SK-N-SH (cell line): ENCODE measurements at regions not wholly inside any gene's neighbourhood (a gene's known extent, or its start where the extent isn't known, plus 50 kb on each side); places are given as distances from the start of the nearest gene placed in this dataset.

Source experiments
- CTCF ChIA-PET: fragments of 300-600, 350-600 bp; formaldehyde crosslinking; extraction: SDS; loops from one replicate; lab custom pipeline; 2021; lab: Yijun Ruan, JAX
- POLR2A ChIA-PET: fragments of 350-600 bp; sonication (Branson Sonifier 250); formaldehyde crosslinking; extraction: SDS; loops from one replicate; lab custom pipeline; 2020; ENCODE audit warnings: antibody characterized with exemption, inconsistent platforms; lab: Yijun Ruan, JAX
- DNase-seq: peaks from one replicate; pipeline ENCODE4 v3.0.0; 2012
- H2AFZ ChIP-seq: fragments of 200-600 bp; sonication (generic); 2 replicates; pipeline ENCODE4 v1.8.1; 2016; ENCODE audit warnings: antibody characterized with exemption, mild to moderate bottlenecking, low read depth
- H3F3A ChIP-seq: fragments of 200-600 bp; sonication (generic); replicated peaks from 2 replicates; pipeline ENCODE3; 2016; ENCODE audit warnings: antibody characterized with exemption, mild to moderate bottlenecking; ENCODE audit not compliant: insufficient read depth
- H3K27ac ChIP-seq, 2 experiments: fragments of 200-500 bp in 1 of 2; fragments of 200-600 bp in 1 of 2; sonication (Bioruptor generic) in 1 of 2; sonication (generic), shearing (Covaris generic) in 1 of 2; 2 replicates each; pipeline versions ENCODE4 v1.5.1 to v1.6.1; 2014 to 2016; ENCODE audit warnings: low read depth in 2 of 2, inconsistent platforms in 1 of 2, low read length in 1 of 2, mild to moderate bottlenecking in 1 of 2, mixed read lengths in 1 of 2
- H3K27me3 ChIP-seq: fragments of 200-600 bp; sonication (generic), shearing (Covaris generic); 2 replicates; pipeline ENCODE4 v1.6.1; 2016; ENCODE audit warnings: mixed run types; ENCODE audit not compliant: insufficient read depth
- H3K36me3 ChIP-seq, 2 experiments: fragments of 200-500 bp in 1 of 2; fragments of 200-600 bp in 1 of 2; sonication (Bioruptor generic) in 1 of 2; sonication (generic) in 1 of 2; replicated peaks in 1 of 2; 2 replicates each; pipeline versions ENCODE3 to v1.5.1; 2014 to 2016; ENCODE audit warnings: low read length in 1 of 2, mild to moderate bottlenecking in 1 of 2; ENCODE audit not compliant: insufficient read depth in 2 of 2, control insufficient read depth in 1 of 2
- H3K4me1 ChIP-seq, 2 experiments: fragments of 200-500 bp in 1 of 2; fragments of 200-600 bp in 1 of 2; sonication (Bioruptor generic) in 1 of 2; sonication (generic), shearing (Covaris generic) in 1 of 2; 2 replicates each; pipeline versions ENCODE4 v1.5.1 to v1.6.1; 2014 to 2016; ENCODE audit warnings: low read depth in 1 of 2, low read length in 1 of 2, mixed run types in 1 of 2; ENCODE audit not compliant: insufficient read depth in 2 of 2, control insufficient read depth in 1 of 2
- H3K4me2 ChIP-seq: fragments of 200-600 bp; sonication (generic), shearing (Covaris generic); 2 replicates; pipeline ENCODE4 v1.6.1; 2017; ENCODE audit warnings: mixed run types
- H3K4me3 ChIP-seq, 2 experiments: fragments of 200-500 bp in 1 of 2; fragments of 200-600 bp in 1 of 2; sonication (Bioruptor generic) in 1 of 2; sonication (generic), shearing (Covaris generic) in 1 of 2; 2 replicates each; pipeline versions ENCODE4 v1.5.1 to v1.8.1; 2014 to 2016; ENCODE audit warnings: low read depth in 2 of 2, inconsistent platforms in 1 of 2, low read length in 1 of 2, mild to moderate bottlenecking in 1 of 2, mixed read lengths in 1 of 2, moderate library complexity in 1 of 2
- H3K79me2 ChIP-seq: fragments of 200-600 bp; sonication (generic); 2 replicates; pipeline ENCODE4 v1.8.1; 2017; ENCODE audit warnings: mild to moderate bottlenecking; ENCODE audit not compliant: insufficient read depth
- H3K9ac ChIP-seq: fragments of 200-600 bp; sonication (generic); 2 replicates; pipeline ENCODE4 v1.6.1; 2017; ENCODE audit warnings: mixed run types
- H3K9me2 ChIP-seq: fragments of 200-600 bp; sonication (generic); 2 replicates; pipeline ENCODE4 v1.6.1; 2017; ENCODE audit warnings: mixed run types
- H3K9me3 ChIP-seq: fragments of 200-600 bp; sonication (generic); 2 replicates; pipeline ENCODE4 v1.6.1; 2017; ENCODE audit warnings: mixed run types, mild to moderate bottlenecking, moderate library complexity
- H4K20me1 ChIP-seq: fragments of 200-600 bp; sonication (generic); 2 replicates; pipeline ENCODE4 v1.6.1; 2017; ENCODE audit warnings: mild to moderate bottlenecking, mixed run types; ENCODE audit not compliant: insufficient read depth
- FOXM1 ChIP-seq: IDR thresholded peaks from 2 replicates; pipeline ENCODE4 v1.4.0; 2012; ENCODE audit warnings: low read depth, mild to moderate bottlenecking
- GABPA ChIP-seq: IDR thresholded peaks from 2 replicates; pipeline ENCODE4 v1.4.0; 2012; ENCODE audit warnings: low read depth, mild to moderate bottlenecking
- GATA2 ChIP-seq: sonication (generic); formaldehyde crosslinking; IDR thresholded peaks from 2 replicates; pipeline ENCODE4 v1.5.0; 2020; ENCODE audit warnings: mild to moderate bottlenecking, missing genetic modification reagents
- MEF2A ChIP-seq: IDR thresholded peaks from 2 replicates; pipeline ENCODE4 v1.4.0; 2012; ENCODE audit warnings: low read depth, borderline replicate concordance
- NFIC ChIP-seq: IDR thresholded peaks from 2 replicates; pipeline ENCODE4 v1.4.0; 2012; ENCODE audit warnings: borderline replicate concordance
- NRF1 ChIP-seq: IDR thresholded peaks from 2 replicates; pipeline ENCODE4 v1.6.1; 2012; ENCODE audit warnings: low read depth, mild to moderate bottlenecking, low read length
- RAD21 ChIP-seq: IDR thresholded peaks from 2 replicates; pipeline ENCODE4 v1.6.1; 2012; ENCODE audit warnings: mild to moderate bottlenecking, low read length
- RCOR1 ChIP-seq: fragments of 150-350 bp; IDR thresholded peaks from 2 replicates; pipeline ENCODE4 v1.6.1; 2017; ENCODE audit warnings: antibody characterized with exemption, low read length
- RFX5 ChIP-seq: IDR thresholded peaks from 2 replicates; pipeline ENCODE4 v1.6.1; 2012; ENCODE audit warnings: mild to moderate bottlenecking, improper control_type of control experiment, low read length
- RXRA ChIP-seq: IDR thresholded peaks from 2 replicates; pipeline ENCODE4 v1.4.0; 2012; ENCODE audit warnings: low read depth, mild to moderate bottlenecking, borderline replicate concordance
- SIN3A ChIP-seq: IDR thresholded peaks from 2 replicates; pipeline ENCODE4 v1.6.1; 2012; ENCODE audit warnings: low read depth, mild to moderate bottlenecking, low read length, moderate library complexity, borderline replicate concordance
- SMC3 ChIP-seq: IDR thresholded peaks from 2 replicates; pipeline ENCODE4 v1.6.1; 2012; ENCODE audit warnings: low read depth, low read length, improper control_type of control experiment
- YY1 ChIP-seq: IDR thresholded peaks from 2 replicates; pipeline ENCODE4 v1.4.0; 2012; ENCODE audit warnings: low read depth, mild to moderate bottlenecking
- WGBS: methylation state at CpG from one replicate; pipeline ENCODE4 v1.1.6; 2017; ENCODE audit warnings: low lambda C conversion rate; 5-methylcytosine and 5-hydroxymethylcytosine counted together
- TF ChIP-seq, protein P1 (sequence below): IDR thresholded peaks from 2 replicates; pipeline ENCODE4 v1.4.0; 2012; ENCODE audit warnings: low read depth, borderline replicate concordance
- TF ChIP-seq, protein P2 (sequence below): IDR thresholded peaks from 2 replicates; pipeline ENCODE4; 2012
- TF ChIP-seq, protein P3 (sequence below): fragments of 200-600 bp; sonication (generic); IDR thresholded peaks from 2 replicates; pipeline ENCODE4 v1.6.1; 2017; ENCODE audit warnings: antibody characterized with exemption, mild to moderate bottlenecking, moderate library complexity
- TF ChIP-seq, protein P4 (sequence below): IDR thresholded peaks from 2 replicates; pipeline ENCODE4 v1.4.0; 2012; ENCODE audit warnings: low read depth
- TF ChIP-seq, protein P5 (sequence below): IDR thresholded peaks from 2 replicates; pipeline ENCODE4 v1.4.0; 2012; ENCODE audit warnings: low read depth, borderline replicate concordance

DNA sequence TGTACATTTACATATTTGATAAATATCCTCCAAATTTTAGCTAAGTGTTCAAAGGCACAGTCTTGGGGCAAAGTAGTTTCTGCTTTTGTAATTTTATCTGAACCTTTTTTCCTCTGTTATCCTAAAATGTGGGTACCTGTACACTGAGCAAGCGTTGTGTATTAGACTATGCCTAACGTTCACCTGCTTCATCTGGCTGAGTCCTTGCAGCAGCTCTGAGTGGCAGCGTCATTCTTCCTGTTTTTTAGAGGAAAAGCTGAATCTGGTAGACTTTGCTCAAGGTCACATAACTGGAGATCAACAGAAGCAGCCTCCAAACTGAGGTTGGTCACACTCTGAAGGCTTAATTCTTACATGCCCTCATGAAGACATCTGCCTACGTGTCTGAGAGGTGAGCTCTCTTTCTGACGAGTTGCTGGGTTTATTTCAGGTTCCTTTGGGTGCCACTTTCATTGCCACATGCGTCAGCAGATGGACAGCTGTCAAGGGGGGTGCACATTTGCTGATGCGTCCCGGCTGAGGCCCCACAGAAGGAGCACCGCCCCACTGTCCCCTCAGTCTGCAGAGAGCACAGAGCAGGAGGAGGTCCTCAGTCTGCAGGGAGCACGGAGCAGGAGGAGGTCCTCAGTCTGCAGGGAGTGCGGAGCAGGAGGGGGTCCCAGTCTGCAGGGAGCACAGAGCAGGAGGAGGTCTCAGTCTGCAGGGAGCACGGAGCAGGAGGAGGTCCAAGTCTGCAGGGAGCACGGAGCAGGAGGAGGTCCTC, 406.5 kb upstream of the SHH start (continued):
- no peak for TF ChIP-seq RAD21
- TF ChIP-seq SMC3, result no peak

DNA sequence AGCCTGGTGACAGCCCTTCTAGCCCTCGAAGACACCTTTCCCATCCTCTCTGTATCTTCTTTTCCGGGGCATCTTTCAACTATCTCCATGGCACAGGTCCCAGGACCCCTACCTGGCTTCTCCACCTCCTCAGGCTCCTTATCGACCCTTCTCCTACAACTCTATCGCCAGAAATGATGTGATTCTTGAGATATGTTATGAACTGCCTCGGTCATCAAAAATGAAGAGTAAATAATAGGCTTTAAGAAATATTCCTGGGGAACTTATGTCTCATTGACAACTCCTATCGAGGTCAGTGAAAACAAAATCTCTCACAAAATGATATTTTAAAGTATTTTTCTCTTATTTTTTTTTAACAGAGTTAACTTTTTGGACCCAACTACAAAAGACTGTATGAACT, 405.5 kb upstream of the SHH start:
- Histone ChIP-seq H3K4me1 (no peaks in the 10 kb centered on the region), H3K27ac (no peak overlapping the region), H3K79me2 (no peaks in the 10 kb centered on the region), H2AFZ (no peak overlapping the region), H3K9me3 (no peaks in the 10 kb centered on the region), H4K20me1 (no peaks in the 10 kb centered on the region), H3K27me3 (peaks cover 62% of the 10 kb centered on the region), H3K9me2 (no peaks in the 10 kb centered on the region), H3F3A (no peaks in the 10 kb centered on the region), H3K4me2 (no peak overlapping the region), H3K9ac (no peak overlapping the region), H3K4me3 (no peak overlapping the region), H3K36me3 (no peaks in the 10 kb centered on the region)
- DNase-seq, result no peak
- WGBS, result 2% methylated on average over 6 of the region's 6 CpGs
- ChIA-PET POLR2A (no interaction called here), CTCF (no interaction called here)
- TF ChIP-seq RCOR1, result no peak
- no peak for TF ChIP-seq GATA2 (CRISPR knock-in tag)
- no peak for TF ChIP-seq RFX5
- no peak for TF ChIP-seq FOXM1
- TF ChIP-seq SIN3A, result no peak
- TF ChIP-seq, protein P1, sequence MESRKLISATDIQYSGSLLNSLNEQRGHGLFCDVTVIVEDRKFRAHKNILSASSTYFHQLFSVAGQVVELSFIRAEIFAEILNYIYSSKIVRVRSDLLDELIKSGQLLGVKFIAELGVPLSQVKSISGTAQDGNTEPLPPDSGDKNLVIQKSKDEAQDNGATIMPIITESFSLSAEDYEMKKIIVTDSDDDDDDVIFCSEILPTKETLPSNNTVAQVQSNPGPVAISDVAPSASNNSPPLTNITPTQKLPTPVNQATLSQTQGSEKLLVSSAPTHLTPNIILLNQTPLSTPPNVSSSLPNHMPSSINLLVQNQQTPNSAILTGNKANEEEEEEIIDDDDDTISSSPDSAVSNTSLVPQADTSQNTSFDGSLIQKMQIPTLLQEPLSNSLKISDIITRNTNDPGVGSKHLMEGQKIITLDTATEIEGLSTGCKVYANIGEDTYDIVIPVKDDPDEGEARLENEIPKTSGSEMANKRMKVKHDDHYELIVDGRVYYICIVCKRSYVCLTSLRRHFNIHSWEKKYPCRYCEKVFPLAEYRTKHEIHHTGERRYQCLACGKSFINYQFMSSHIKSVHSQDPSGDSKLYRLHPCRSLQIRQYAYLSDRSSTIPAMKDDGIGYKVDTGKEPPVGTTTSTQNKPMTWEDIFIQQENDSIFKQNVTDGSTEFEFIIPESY, result no peak
- no peak for TF ChIP-seq RXRA
- no peak for TF ChIP-seq MEF2A
- no peak for TF ChIP-seq YY1
- TF ChIP-seq NFIC, result no peak

DNA sequence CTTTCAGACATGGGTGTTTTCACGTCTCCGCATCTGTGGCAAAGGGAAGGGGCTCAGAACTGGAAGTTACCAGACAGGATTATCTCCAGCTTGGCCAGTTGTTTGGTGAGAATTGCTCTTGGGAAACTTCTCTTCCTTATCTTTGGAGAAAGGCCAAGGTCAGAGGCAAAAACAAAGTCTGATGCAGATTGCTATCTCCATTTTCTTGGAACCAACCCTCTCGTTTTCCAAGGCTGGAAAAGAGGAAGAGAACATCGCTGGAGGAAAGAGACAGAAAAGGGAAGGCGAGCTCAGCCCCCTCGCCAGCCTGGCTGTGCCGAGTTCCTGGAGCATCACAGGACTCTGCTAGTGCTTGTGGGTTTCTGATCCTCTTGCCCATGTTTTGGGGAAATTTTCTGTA, 396.8 kb upstream of the SHH start:
- POLR2A ChIA-PET, result no interaction called here
- peaks cover 55% of the 10 kb centered on the region for H3K27me3 ChIP-seq
- no peaks in the 10 kb centered on the region for H3K4me1 ChIP-seq
- H3K9me3 ChIP-seq, result no peaks in the 10 kb centered on the region
- H3K9me2 ChIP-seq, result no peaks in the 10 kb centered on the region
- H3K36me3 ChIP-seq, result no peaks in the 10 kb centered on the region
- WGBS, result 7% methylated on average over 7 of the region's 7 CpGs
- no peak overlapping the region for H3K4me2 ChIP-seq
- H2AFZ ChIP-seq, result no peak overlapping the region
- no peaks in the 10 kb centered on the region for H4K20me1 ChIP-seq
- H3K4me3 ChIP-seq, result no peak overlapping the region
- CTCF ChIA-PET, result interaction anchor here (0.6 kb wide), 1 partner anchor 16 kb away, joined by 3 read pairs; no protein-coding TSS in a partner anchor
- no peaks in the 10 kb centered on the region for H3K79me2 ChIP-seq
- H3K9ac ChIP-seq, result no peak overlapping the region
- DNase-seq, result no peak
- H3F3A ChIP-seq, result no peaks in the 10 kb centered on the region
- H3K27ac ChIP-seq, result no peak overlapping the region
- TF ChIP-seq, protein P2, sequence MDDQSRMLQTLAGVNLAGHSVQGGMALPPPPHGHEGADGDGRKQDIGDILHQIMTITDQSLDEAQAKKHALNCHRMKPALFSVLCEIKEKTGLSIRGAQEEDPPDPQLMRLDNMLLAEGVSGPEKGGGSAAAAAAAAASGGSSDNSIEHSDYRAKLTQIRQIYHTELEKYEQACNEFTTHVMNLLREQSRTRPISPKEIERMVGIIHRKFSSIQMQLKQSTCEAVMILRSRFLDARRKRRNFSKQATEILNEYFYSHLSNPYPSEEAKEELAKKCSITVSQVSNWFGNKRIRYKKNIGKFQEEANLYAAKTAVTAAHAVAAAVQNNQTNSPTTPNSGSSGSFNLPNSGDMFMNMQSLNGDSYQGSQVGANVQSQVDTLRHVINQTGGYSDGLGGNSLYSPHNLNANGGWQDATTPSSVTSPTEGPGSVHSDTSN, result no peak
- TF ChIP-seq, protein P3, sequence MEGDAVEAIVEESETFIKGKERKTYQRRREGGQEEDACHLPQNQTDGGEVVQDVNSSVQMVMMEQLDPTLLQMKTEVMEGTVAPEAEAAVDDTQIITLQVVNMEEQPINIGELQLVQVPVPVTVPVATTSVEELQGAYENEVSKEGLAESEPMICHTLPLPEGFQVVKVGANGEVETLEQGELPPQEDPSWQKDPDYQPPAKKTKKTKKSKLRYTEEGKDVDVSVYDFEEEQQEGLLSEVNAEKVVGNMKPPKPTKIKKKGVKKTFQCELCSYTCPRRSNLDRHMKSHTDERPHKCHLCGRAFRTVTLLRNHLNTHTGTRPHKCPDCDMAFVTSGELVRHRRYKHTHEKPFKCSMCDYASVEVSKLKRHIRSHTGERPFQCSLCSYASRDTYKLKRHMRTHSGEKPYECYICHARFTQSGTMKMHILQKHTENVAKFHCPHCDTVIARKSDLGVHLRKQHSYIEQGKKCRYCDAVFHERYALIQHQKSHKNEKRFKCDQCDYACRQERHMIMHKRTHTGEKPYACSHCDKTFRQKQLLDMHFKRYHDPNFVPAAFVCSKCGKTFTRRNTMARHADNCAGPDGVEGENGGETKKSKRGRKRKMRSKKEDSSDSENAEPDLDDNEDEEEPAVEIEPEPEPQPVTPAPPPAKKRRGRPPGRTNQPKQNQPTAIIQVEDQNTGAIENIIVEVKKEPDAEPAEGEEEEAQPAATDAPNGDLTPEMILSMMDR, result no peak
- TF ChIP-seq, protein P4, sequence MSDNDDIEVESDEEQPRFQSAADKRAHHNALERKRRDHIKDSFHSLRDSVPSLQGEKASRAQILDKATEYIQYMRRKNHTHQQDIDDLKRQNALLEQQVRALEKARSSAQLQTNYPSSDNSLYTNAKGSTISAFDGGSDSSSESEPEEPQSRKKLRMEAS, result no peak
- TF ChIP-seq, protein P5, sequence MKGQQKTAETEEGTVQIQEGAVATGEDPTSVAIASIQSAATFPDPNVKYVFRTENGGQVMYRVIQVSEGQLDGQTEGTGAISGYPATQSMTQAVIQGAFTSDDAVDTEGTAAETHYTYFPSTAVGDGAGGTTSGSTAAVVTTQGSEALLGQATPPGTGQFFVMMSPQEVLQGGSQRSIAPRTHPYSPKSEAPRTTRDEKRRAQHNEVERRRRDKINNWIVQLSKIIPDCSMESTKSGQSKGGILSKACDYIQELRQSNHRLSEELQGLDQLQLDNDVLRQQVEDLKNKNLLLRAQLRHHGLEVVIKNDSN, result no peak
- TF ChIP-seq FOXM1 (no peak), RAD21 (no peak), GABPA (no peak), NRF1 (no peak), NFIC (no peak)
- TF ChIP-seq, protein P1, result no peak
